ENCODE measurements at regions not wholly inside any gene's neighbourhood (a gene's known extent, or its start where the extent isn't known, plus 50 kb on each side); places are given as distances from the start of the nearest gene placed in this dataset.

- TF ChIP-seq CTCF (IDR thresholded peaks at IDR 0.05; ENCODE audit: control extremely low read depth in 1 of 3, insufficient read depth in 1 of 3, low read depth in 1 of 3, low read length in 3 of 3) (no peak), CTBP2 (IDR thresholded peaks at IDR 0.05; ENCODE audit: borderline replicate concordance, insufficient read depth, insufficient read length, low read length) (no peak), CEBPB (IDR thresholded peaks at IDR 0.05; ENCODE audit: low read depth, low read length) (no peak), SIRT6 (IDR thresholded peaks at IDR 0.05; ENCODE audit: low read length) (no peak), EZH2 (IDR thresholded peaks at IDR 0.05; ENCODE audit: low read depth, low read length, severe bottlenecking) (no peak), GTF2F1 (IDR thresholded peaks at IDR 0.05; ENCODE audit: borderline replicate concordance, low read depth, low read length) (no peak), HDAC6 (IDR thresholded peaks at IDR 0.05; ENCODE audit: low read depth, low read length) (no peak), NRF1 (IDR thresholded peaks at IDR 0.05; ENCODE audit: low read depth, low read length) (no peak), RFX5 (IDR thresholded peaks at IDR 0.05; ENCODE audit: borderline replicate concordance, low read depth, low read length) (no peak), RAD21 (IDR thresholded peaks at IDR 0.05 in 1 of 2, conservative IDR thresholded peaks at IDR 0.05 in 1 of 2; ENCODE audit: low read depth in 2 of 2, low read length in 2 of 2) (no peak)
Observed at GRCh38 chr11:134561331-134561720, 149.3 kb upstream of the B3GAT1 start (continued).
